D341Med (cell line): ENCODE measurements at regions not wholly inside any gene's neighbourhood (a gene's known extent, or its start where the extent isn't known, plus 50 kb on each side); places are given as distances from the start of the nearest gene placed in this dataset.

Source experiments
- DNase-seq: peaks from one replicate; pipeline ENCODE4 v3.0.0; 2012; ENCODE audit warnings: low spot score

GRCh38 chr20:59434960-59435359 is 134.5 kb downstream of the EDN3 start:
- DNase-seq, result no peak

GRCh38 chr20:59435518-59435917 is 135.1 kb downstream of the EDN3 start:
- DNase-seq, result peak; percentile 47

GRCh38 chr20:59437601-59438031 is 137.2 kb downstream of the EDN3 start:
- DNase-seq, result no peak

GRCh38 chr20:59438201-59438600 is 137.8 kb downstream of the EDN3 start:
- DNase-seq, result peak; percentile 44

GRCh38 chr20:59439243-59439642 is 138.8 kb downstream of the EDN3 start:
- DNase-seq, result no peak

- no peak for DNase-seq
These were observed 140.9 kb downstream of the EDN3 start for GRCh38 chr20:59441306-59441705.

- no peak for DNase-seq
These were observed 141.7 kb downstream of the EDN3 start for GRCh38 chr20:59441860-59442810.

GRCh38 chr20:59443550-59443949 is 143.1 kb downstream of the EDN3 start:
- DNase-seq, result no peak

GRCh38 chr20:59446376-59446775 is 146.0 kb downstream of the EDN3 start:
- no peak for DNase-seq

- no peak for DNase-seq
These were observed 147.8 kb downstream of the EDN3 start for GRCh38 chr20:59448196-59448595.

- no peak for DNase-seq
These were observed 148.5 kb downstream of the EDN3 start for GRCh38 chr20:59448851-59449444.

GRCh38 chr20:59451066-59451630 is 150.7 kb downstream of the EDN3 start:
- no peak for DNase-seq

GRCh38 chr20:59451641-59452040 is 151.2 kb downstream of the EDN3 start:
- DNase-seq, result no peak

- DNase-seq, result no peak
These were observed 151.5 kb upstream of the PHACTR3 start for GRCh38 chr20:59452856-59453255.

GRCh38 chr20:59453759-59454560 is 150.4 kb upstream of the PHACTR3 start:
- no peak for DNase-seq

- peak; percentile 69 for DNase-seq
These were observed 148.7 kb upstream of the PHACTR3 start for GRCh38 chr20:59455402-59456341.

- no peak for DNase-seq
These were observed 147.7 kb upstream of the PHACTR3 start for GRCh38 chr20:59456342-59457279.

GRCh38 chr20:59458645-59459044 is 145.7 kb upstream of the PHACTR3 start:
- DNase-seq, result no peak

- no peak for DNase-seq
These were observed 144.8 kb upstream of the PHACTR3 start for GRCh38 chr20:59459586-59459985.

- no peak for DNase-seq
These were observed 144.0 kb upstream of the PHACTR3 start for GRCh38 chr20:59460352-59460751.
